Cardiac fibroblast (primary cell): ENCODE measurements at regions not wholly inside any gene's neighbourhood (a gene's known extent, or its start where the extent isn't known, plus 50 kb on each side); places are given as distances from the start of the nearest gene placed in this dataset.
"Not testable (repeated sequence)": the region's sequence is repeated elsewhere in the genome, so short reads cannot be mapped to it uniquely, and the experiment has no call there.

Experiments used
- DNase-seq, 2 donors: peaks; one replicate each; pipeline versions ENCODE4 v3.0.0 to v3.0.0-alpha.2; 2010; ENCODE audit warnings: low read depth in 2 of 2
- H3K4me3 ChIP-seq, 2 donors: replicated peaks in 1 of 2; 1 replicate in 1 of 2; 2 replicates in 1 of 2; pipeline ENCODE4 v1.5.1; 2011; ENCODE audit warnings: low read depth in 2 of 2, low read length in 2 of 2, mild to moderate bottlenecking in 2 of 2, moderate library complexity in 1 of 2
- CTCF ChIP-seq: IDR thresholded peaks from one replicate; pipeline ENCODE4 v1.5.1; 2011; ENCODE audit warnings: low read depth, mild to moderate bottlenecking, low read length, inconsistent platforms

- DNase-seq: no peak
- H3K4me3 ChIP-seq: no peak overlapping the region
- TF ChIP-seq CTCF: no peak
Observed at GRCh38 chr3:153979418-153980251, 141.6 kb upstream of the ARHGEF26 start.

- H3K4me3 ChIP-seq: no peak overlapping the region
- no peak for TF ChIP-seq CTCF
- DNase-seq: no peak
Observed at GRCh38 chr3:153980252-153980590, 141.0 kb upstream of the ARHGEF26 start.

GRCh38 chr3:153997364-153997763 is 123.8 kb upstream of the ARHGEF26 start:
- H3K4me3 ChIP-seq: not testable (repeated sequence)
- DNase-seq: peak; percentile 3 to 20
- TF ChIP-seq CTCF: peak; percentile 2

GRCh38 chr3:154003649-154004048 is 117.5 kb upstream of the ARHGEF26 start:
- no peak overlapping the region for H3K4me3 ChIP-seq
- no peak for TF ChIP-seq CTCF
- no peak for DNase-seq

GRCh38 chr3:154011036-154011435 is 110.2 kb upstream of the ARHGEF26 start:
- TF ChIP-seq CTCF: no peak
- no peak for DNase-seq
- no peak overlapping the region for H3K4me3 ChIP-seq

- no peak overlapping the region for H3K4me3 ChIP-seq
- DNase-seq: no peak
- TF ChIP-seq CTCF: no peak
Observed at GRCh38 chr3:154013736-154014135, 107.5 kb upstream of the ARHGEF26 start.

- H3K4me3 ChIP-seq: no peak overlapping the region
- no peak for DNase-seq
- no peak for TF ChIP-seq CTCF
Observed at GRCh38 chr3:154015307-154015706, 105.9 kb upstream of the ARHGEF26 start.
